ENCODE measurements at regions not wholly inside any gene's neighbourhood (a gene's known extent, or its start where the extent isn't known, plus 50 kb on each side); places are given as distances from the start of the nearest gene placed in this dataset.
"Not testable (repeated sequence)": the region's sequence is repeated elsewhere in the genome, so short reads cannot be mapped to it uniquely, and the experiment has no call there.

- ATAC-seq (no peak), DNase-seq (no peak)
- intact Hi-C loops (cut with micrococcal nuclease): no loop called here
Observed at GRCh38 chr10:2543974-2544373, 523.4 kb upstream of the PFKP start.

GRCh38 chr10:2543142-2543886 lies 524.0 kb upstream of the PFKP start:
- intact Hi-C loops (cut with micrococcal nuclease): no loop called here
- DNase-seq (no peak), ATAC-seq (no peak)

- no peak for ATAC-seq
- DNase-seq: no peak
- intact Hi-C loops (cut with micrococcal nuclease): no loop called here
Observed at GRCh38 chr10:2541176-2541575, 526.2 kb upstream of the PFKP start.

- no peak for DNase-seq
- ATAC-seq: no peak
- intact Hi-C loops (cut with micrococcal nuclease): no loop called here
Observed at GRCh38 chr10:2529945-2530344, 537.4 kb upstream of the PFKP start.

GRCh38 chr10:2525781-2526180 lies 541.6 kb upstream of the PFKP start:
- ATAC-seq: no peak
- DNase-seq: no peak
- intact Hi-C loops (cut with micrococcal nuclease): no loop called here

GRCh38 chr10:2519139-2519538 lies 548.2 kb upstream of the PFKP start:
- no peak for ATAC-seq
- no peak for DNase-seq
- intact Hi-C loops (cut with micrococcal nuclease): no loop called here

GRCh38 chr10:2509081-2509531 lies 558.2 kb upstream of the PFKP start:
- ATAC-seq: no peak
- no peak for DNase-seq
- intact Hi-C loops (cut with micrococcal nuclease): no loop called here

GRCh38 chr10:2501366-2501940 lies 565.9 kb upstream of the PFKP start:
- ATAC-seq; DNase-seq; intact Hi-C loops (cut with micrococcal nuclease): not testable (repeated sequence)

- intact Hi-C loops (cut with micrococcal nuclease): no loop called here
- ATAC-seq (no peak), DNase-seq (no peak)
Observed at GRCh38 chr10:2494399-2494798, 572.9 kb upstream of the PFKP start.

- intact Hi-C loops (cut with micrococcal nuclease): no loop called here
- no peak for DNase-seq
- ATAC-seq: no peak
Observed at GRCh38 chr10:2488446-2489005, 578.8 kb upstream of the PFKP start.

- intact Hi-C loops (cut with micrococcal nuclease): no loop called here
- ATAC-seq (no peak), DNase-seq (no peak)
Observed at GRCh38 chr10:2487921-2488320, 579.4 kb upstream of the PFKP start.

GRCh38 chr10:2478656-2479055 lies 588.7 kb upstream of the PFKP start:
- intact Hi-C loops (cut with micrococcal nuclease): no loop called here
- DNase-seq: no peak
- no peak for ATAC-seq

- DNase-seq: no peak
- intact Hi-C loops (cut with micrococcal nuclease): no loop called here
- no peak for ATAC-seq
Observed at GRCh38 chr10:2476812-2477553, 590.4 kb upstream of the PFKP start.

- ATAC-seq (no peak), DNase-seq (no peak)
- intact Hi-C loops (cut with micrococcal nuclease): no loop called here
Observed at GRCh38 chr10:2476218-2476811, 591.0 kb upstream of the PFKP start.

GRCh38 chr10:2475711-2476217 lies 591.6 kb upstream of the PFKP start:
- ATAC-seq: no peak
- intact Hi-C loops (cut with micrococcal nuclease): no loop called here
- DNase-seq: no peak

- intact Hi-C loops (cut with micrococcal nuclease): no loop called here
- no peak for DNase-seq
- ATAC-seq: no peak
Observed at GRCh38 chr10:2471811-2472210, 595.5 kb upstream of the PFKP start.

- intact Hi-C loops (cut with micrococcal nuclease): no loop called here
- DNase-seq (no peak), ATAC-seq (no peak)
Observed at GRCh38 chr10:2469802-2470201, 597.5 kb upstream of the PFKP start.

GRCh38 chr10:2464483-2464882 lies 602.9 kb upstream of the PFKP start:
- intact Hi-C loops (cut with micrococcal nuclease): no loop called here

GRCh38 chr10:2463316-2463715 lies 604.0 kb upstream of the PFKP start:
- DNase-seq (no peak), ATAC-seq (no peak)
- intact Hi-C loops (cut with micrococcal nuclease): no loop called here

More at GRCh38 chr10:2464483-2464882, 602.9 kb upstream of the PFKP start:
- ATAC-seq: no peak
- DNase-seq: no peak

- DNase-seq (no peak), ATAC-seq (no peak)
- intact Hi-C loops (cut with micrococcal nuclease): no loop called here
Observed at GRCh38 chr10:2462581-2462980, 604.8 kb upstream of the PFKP start.

Measured in left ventricle myocardium superior (tissue), 1 donor.